Esophagus squamous epithelium (tissue), 4 donors: ENCODE measurements at regions not wholly inside any gene's neighbourhood (a gene's known extent, or its start where the extent isn't known, plus 50 kb on each side); places are given as distances from the start of the nearest gene placed in this dataset.

Experiments
- CTCF ChIP-seq, 6 experiments: fragments of 450-650 bp in 4 of 6; fragments of 200-600 bp in 2 of 6; sonication (generic) in 2 of 6; IDR thresholded peaks; one replicate each; pipeline ENCODE4 v1.5.1; 2016 to 2019; ENCODE audit warnings: antibody characterized with exemption in 6 of 6, mild to moderate bottlenecking in 4 of 6, moderate library complexity in 4 of 6
- POLR2A ChIP-seq, 4 donors: fragments of 450-650 bp; IDR thresholded peaks; one replicate each; pipeline ENCODE4 v1.6.1; 2017; ENCODE audit warnings: antibody characterized with exemption in 4 of 4, mild to moderate bottlenecking in 4 of 4, moderate library complexity in 3 of 4

DNA sequence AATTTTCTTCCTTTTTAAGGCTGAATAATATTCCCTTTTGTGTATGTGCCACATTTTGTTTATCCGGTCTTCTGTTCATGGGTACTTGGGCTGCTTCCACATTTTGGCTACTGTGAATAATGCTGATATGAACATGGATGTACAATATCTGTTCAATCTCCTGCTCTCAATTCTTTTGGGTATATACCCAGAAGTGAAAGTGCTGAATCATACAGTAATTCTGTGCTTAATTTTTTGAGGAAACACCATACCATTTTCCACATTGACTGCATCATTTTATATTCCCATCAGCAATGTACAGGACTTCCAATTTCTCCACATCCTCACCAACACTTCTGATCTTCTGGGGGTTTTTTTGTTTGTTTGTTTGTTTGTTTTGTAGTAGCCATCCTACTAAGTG lies 135.0 kb upstream of the INHBA start:
- TF ChIP-seq CTCF (IDR thresholded peaks at IDR 0.05) (no peak), POLR2A (IDR thresholded peaks at IDR 0.05) (no peak)
